ENCODE measurements at regions not wholly inside any gene's neighbourhood (a gene's known extent, or its start where the extent isn't known, plus 50 kb on each side); places are given as distances from the start of the nearest gene placed in this dataset.

DNA sequence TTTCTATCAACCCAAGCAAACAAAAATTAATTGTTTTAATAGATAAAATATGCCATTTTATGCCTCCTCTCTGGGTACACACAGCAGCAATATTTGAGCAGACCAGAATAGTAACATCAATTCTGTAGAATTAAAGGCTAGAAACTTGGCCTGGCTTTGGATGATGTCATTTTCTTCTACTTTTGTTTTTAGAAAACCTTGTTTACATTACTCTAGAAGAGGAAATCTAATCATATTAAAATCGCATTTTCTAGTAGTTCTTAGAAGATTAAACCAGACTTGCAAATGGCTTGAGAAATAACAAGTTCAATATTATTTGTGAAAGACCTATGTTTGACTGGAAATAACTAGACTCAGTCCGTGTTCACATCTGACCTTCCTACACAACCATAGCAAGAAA, 102.3 kb upstream of the RFX8 start:
- TF ChIP-seq, protein P1, sequence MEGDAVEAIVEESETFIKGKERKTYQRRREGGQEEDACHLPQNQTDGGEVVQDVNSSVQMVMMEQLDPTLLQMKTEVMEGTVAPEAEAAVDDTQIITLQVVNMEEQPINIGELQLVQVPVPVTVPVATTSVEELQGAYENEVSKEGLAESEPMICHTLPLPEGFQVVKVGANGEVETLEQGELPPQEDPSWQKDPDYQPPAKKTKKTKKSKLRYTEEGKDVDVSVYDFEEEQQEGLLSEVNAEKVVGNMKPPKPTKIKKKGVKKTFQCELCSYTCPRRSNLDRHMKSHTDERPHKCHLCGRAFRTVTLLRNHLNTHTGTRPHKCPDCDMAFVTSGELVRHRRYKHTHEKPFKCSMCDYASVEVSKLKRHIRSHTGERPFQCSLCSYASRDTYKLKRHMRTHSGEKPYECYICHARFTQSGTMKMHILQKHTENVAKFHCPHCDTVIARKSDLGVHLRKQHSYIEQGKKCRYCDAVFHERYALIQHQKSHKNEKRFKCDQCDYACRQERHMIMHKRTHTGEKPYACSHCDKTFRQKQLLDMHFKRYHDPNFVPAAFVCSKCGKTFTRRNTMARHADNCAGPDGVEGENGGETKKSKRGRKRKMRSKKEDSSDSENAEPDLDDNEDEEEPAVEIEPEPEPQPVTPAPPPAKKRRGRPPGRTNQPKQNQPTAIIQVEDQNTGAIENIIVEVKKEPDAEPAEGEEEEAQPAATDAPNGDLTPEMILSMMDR (IDR thresholded peaks at IDR 0.05) = no peak
- Histone ChIP-seq H3K27ac (no peak overlapping the region), H3K36me3 (no peaks in the 10 kb centered on the region), H3K9me3 (no peaks in the 10 kb centered on the region), H3K4me3 (no peak overlapping the region), H3K27me3 (replicated peaks; ENCODE audit: insufficient read depth) (no peaks in the 10 kb centered on the region), H3K4me1 (ENCODE audit: control insufficient read depth in 1 of 2, low read depth in 2 of 2) (peaks cover 4 to 13% of the 10 kb centered on the region in 2 donors)
- DNase-seq (ENCODE audit: low spot score) (no peak), ATAC-seq (ENCODE audit: insufficient number of reproducible peaks, low FRiP score, low read depth) (no peak)

DNA sequence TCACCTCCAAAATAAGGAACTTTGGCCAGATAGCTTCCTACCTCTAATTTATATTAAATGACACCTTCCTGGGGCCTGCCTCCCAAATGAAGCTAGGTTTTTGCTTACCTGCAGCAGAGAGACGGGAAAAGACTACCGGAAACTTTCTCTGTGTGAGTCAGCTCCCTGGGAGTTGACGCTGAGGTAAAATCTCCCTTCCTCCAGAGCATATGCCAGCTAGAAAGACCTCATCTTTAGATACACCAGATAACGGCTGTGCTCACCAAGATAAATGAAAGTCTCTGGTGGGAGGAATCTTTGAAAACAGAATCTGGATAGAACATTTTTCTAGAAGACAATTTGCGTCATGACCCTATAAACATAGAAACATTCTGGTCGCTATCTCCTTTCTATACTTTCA, 99.7 kb upstream of the RFX8 start:
- ATAC-seq (ENCODE audit: insufficient number of reproducible peaks, low FRiP score, low read depth) = no peak
- Histone ChIP-seq H3K4me3 (no peak overlapping the region), H3K9me3 (no peaks in the 10 kb centered on the region), H3K36me3 (no peaks in the 10 kb centered on the region), H3K27me3 (replicated peaks; ENCODE audit: insufficient read depth) (no peaks in the 10 kb centered on the region), H3K27ac (no peak overlapping the region), H3K4me1 (ENCODE audit: control insufficient read depth in 1 of 2, low read depth in 2 of 2) (peaks cover 4 to 13% of the 10 kb centered on the region in 2 donors)
- TF ChIP-seq, protein P1 (IDR thresholded peaks at IDR 0.05) = no peak
- no peak for DNase-seq (ENCODE audit: low spot score)

DNA sequence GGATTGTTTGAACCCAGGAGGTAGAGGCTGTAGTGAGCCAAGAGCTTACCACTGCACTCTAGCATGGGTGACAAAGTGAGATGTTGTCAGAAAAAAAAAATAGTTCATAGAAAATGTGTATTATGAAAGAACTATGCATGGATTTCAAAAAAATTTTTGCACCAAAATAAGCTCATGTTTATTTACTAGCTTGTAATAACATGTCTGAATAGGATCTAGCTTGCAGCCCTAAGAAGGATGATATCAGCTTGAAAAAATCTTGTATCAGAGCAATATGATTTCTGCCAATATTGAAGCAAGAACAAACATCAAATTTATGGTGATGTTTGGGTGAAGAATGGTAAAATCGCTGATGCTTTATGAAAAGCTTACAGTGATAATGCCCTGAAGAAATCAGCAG, 97.0 kb upstream of the RFX8 start:
- ATAC-seq (ENCODE audit: insufficient number of reproducible peaks, low FRiP score, low read depth) = no peak
- peaks cover 1 to 5% of the 10 kb centered on the region in 2 donors for H3K4me1 ChIP-seq (ENCODE audit: control insufficient read depth in 1 of 2, low read depth in 2 of 2)
- no peak for DNase-seq (ENCODE audit: low spot score)
- no peaks in the 10 kb centered on the region for H3K27me3 ChIP-seq (replicated peaks; ENCODE audit: insufficient read depth)
- H3K4me3 ChIP-seq = no peak overlapping the region
- TF ChIP-seq, protein P1 (IDR thresholded peaks at IDR 0.05) = no peak
- H3K27ac ChIP-seq = no peak overlapping the region
- H3K9me3 ChIP-seq = no peaks in the 10 kb centered on the region
- H3K36me3 ChIP-seq = no peaks in the 10 kb centered on the region

DNA sequence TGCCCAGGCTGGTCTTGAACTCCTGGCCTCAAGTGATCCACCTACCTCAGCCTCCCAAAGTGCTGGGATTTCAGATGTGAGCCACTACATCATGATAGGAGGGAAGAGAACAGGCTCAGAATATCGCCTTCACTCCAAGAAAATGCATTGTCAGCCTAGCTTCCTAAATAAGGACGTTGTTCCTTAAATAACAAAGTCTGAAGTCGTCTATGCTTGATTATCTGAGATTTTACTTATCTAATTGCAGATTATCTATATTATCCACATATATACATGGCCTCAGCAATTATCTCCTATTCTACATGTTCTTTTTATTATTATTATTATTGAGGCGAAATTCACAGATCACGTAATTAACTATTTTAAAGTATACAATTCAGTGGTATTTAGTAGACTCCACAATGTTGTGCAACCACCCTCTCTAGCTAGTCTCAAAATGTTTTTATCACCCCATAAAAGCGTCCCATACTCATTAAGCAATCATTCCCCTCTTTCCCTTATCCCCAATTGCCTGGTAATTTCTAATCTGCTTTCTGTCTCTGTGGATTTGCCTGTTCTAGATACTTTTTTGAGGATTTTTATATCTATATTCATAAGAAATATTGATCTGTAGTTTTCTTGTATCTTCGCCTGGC, 95.1 kb upstream of the RFX8 start:
- H3K27me3 ChIP-seq (replicated peaks; ENCODE audit: insufficient read depth) = no peaks in the 10 kb centered on the region
- H3K36me3 ChIP-seq = no peaks in the 10 kb centered on the region
- ATAC-seq (ENCODE audit: insufficient number of reproducible peaks, low FRiP score, low read depth) = no peak
- H3K4me3 ChIP-seq = no peak overlapping the region
- H3K27ac ChIP-seq = no peak overlapping the region
- TF ChIP-seq, protein P1 (IDR thresholded peaks at IDR 0.05) = no peak
- no peaks in the 10 kb centered on the region for H3K9me3 ChIP-seq
- H3K4me1 ChIP-seq (ENCODE audit: control insufficient read depth in 1 of 2, low read depth in 2 of 2) = no peaks in the 10 kb centered on the region
- DNase-seq (ENCODE audit: low spot score) = no peak

DNA sequence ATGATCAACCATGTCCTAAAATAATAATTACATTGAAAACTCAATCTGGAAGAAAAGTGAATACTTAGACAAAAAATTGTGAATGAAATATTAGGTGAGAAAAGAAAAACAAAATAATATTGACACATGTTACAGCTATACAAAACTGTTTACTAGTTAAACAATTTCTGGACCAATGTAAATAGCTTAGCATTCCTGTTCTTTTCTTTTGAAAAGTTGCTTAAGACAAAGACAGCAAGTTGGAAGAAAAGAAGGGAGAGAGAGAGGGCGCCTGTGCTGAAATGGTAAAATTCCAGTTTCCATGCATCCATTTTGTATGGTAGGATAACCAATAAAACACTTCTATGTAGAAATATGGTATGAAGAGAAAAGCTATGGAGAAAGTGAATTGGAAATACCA, 94.1 kb upstream of the RFX8 start:
- H3K27ac ChIP-seq = no peak overlapping the region
- no peak for ATAC-seq (ENCODE audit: insufficient number of reproducible peaks, low FRiP score, low read depth)
- DNase-seq (ENCODE audit: low spot score) = no peak
- H3K4me1 ChIP-seq (ENCODE audit: control insufficient read depth in 1 of 2, low read depth in 2 of 2) = no peaks in the 10 kb centered on the region
- H3K4me3 ChIP-seq = no peak overlapping the region
- no peaks in the 10 kb centered on the region for H3K9me3 ChIP-seq
- TF ChIP-seq, protein P1 (IDR thresholded peaks at IDR 0.05) = no peak
- no peaks in the 10 kb centered on the region for H3K27me3 ChIP-seq (replicated peaks; ENCODE audit: insufficient read depth)
- H3K36me3 ChIP-seq = no peaks in the 10 kb centered on the region
